Mucosa of descending colon (tissue), 3 donors: ENCODE measurements at regions not wholly inside any gene's neighbourhood (a gene's known extent, or its start where the extent isn't known, plus 50 kb on each side); places are given as distances from the start of the nearest gene placed in this dataset.
"Not testable (repeated sequence)": the region's sequence is repeated elsewhere in the genome, so short reads cannot be mapped to it uniquely, and the experiment has no call there.

Experiments used
- ATAC-seq: fragments of 200-7000 bp; cut with Tn5 transposase; one replicate; pipeline ENCODE4 v1.9.1; 2020; ENCODE audit warnings: mild to moderate bottlenecking, moderate library complexity
- DNase-seq, 3 donors: peaks; one replicate each; pipeline ENCODE4 v3.0.0-alpha.2; 2020
- H3K36me3 ChIP-seq: fragments of 200-600 bp; one replicate; pipeline ENCODE4 v1.8.0; 2021; ENCODE audit warnings: low read depth, mild to moderate bottlenecking
- H3K4me1 ChIP-seq: fragments of 200-600 bp; one replicate; pipeline ENCODE4 v1.8.0; 2021; ENCODE audit warnings: low read depth, mild to moderate bottlenecking
- H3K4me3 ChIP-seq: fragments of 200-600 bp; one replicate; pipeline ENCODE4 v1.8.0; 2021; ENCODE audit warnings: mild to moderate bottlenecking
- H3K9me3 ChIP-seq: fragments of 200-600 bp; one replicate; pipeline ENCODE4 v1.8.0; 2021; ENCODE audit warnings: mild to moderate bottlenecking
- CTCF ChIP-seq: fragments of 200-600 bp; IDR thresholded peaks from one replicate; pipeline ENCODE4 v1.8.0; 2022; ENCODE audit warnings: antibody characterized with exemption, mild to moderate bottlenecking
- intact Hi-C, 2 donors: fragments of 100-400 bp; cut with DNase I in 1 of 2; cut with micrococcal nuclease in 1 of 2; formaldehyde crosslinking; loops; one replicate each; pipeline versions ENCODE4 v1.11.0 to v1.11.1; 2022; cut with DNase I, micrococcal nuclease
- donor health status: DM: no; HTN: no; CAD: no; lungs with moderate emphysema.
- donor health status: DM: no; HTN: no; CAD: no.
- donor health status: DM: no; HTN: yes; CAD: no.

DNA sequence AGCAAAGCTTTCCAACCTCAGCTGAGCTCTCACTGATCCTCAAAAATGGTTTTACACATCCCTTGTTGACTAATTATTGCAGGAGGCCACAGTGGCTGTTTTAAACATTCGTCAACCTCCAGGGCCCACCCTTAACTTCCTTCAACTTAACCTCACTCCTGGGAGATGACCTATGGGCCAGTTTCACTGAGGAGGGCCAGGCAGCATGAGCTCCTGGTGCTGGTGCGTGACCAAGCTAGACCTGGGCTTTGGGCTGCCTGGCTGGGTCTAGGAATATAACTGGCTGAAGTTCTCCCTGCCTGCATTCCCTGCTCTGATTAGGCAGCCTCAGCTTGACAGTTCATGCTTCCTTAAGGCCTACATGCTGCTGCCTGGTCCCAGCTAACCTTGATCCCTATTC, 273.7 kb upstream of the ATP11B start:
- TF ChIP-seq CTCF = no peak
- H3K36me3 ChIP-seq = no peaks in the 10 kb centered on the region
- DNase-seq (no peak), ATAC-seq (no peak)
- H3K9me3 ChIP-seq = no peaks in the 10 kb centered on the region
- intact Hi-C loops = no loop called here
- no peak overlapping the region for H3K4me3 ChIP-seq
- no peaks in the 10 kb centered on the region for H3K4me1 ChIP-seq

DNA sequence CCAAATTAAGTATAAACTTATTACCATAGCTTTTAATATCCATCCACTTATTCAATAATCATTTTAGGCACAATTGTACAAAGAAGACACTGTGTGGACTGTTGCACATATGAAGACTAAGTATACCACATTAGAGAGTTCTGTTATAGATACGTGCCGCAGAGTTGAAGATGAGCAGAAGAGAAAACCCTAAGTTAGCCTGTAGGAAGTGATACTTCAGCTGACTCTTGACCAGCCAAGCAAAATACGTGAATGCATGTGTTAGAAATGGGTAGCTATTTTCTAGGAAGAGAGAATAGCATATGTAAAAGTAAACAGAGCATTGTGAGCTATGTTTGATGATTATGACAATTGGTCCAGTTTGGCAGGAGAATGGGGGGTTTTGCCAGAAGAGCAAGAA, 272.0 kb upstream of the ATP11B start:
- TF ChIP-seq CTCF = no peak
- Histone ChIP-seq H3K4me3 (no peak overlapping the region), H3K9me3 (no peaks in the 10 kb centered on the region), H3K4me1 (no peaks in the 10 kb centered on the region), H3K36me3 (no peaks in the 10 kb centered on the region)
- intact Hi-C loops = no loop called here
- ATAC-seq (no peak), DNase-seq (no peak)

DNA sequence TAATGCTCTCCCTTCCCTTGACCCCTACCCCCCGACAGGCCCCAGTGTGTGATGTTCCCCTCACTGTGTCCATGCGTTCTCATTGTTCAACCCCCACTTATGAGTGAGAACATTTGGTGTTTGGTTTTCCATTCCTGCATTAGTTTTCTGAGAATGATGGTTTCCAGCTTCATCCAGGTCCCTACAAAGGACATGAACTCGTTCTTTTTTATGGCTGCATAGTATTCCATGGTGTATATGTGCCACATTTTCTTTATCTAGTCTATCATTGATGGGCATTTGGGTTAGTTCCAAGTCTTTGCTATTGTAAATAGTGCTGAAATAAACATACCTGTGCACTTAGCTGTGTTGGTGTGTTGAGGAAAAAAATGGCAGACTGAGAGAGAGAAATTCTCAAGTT, 269.9 kb upstream of the ATP11B start:
- H3K36me3 ChIP-seq, ATAC-seq, H3K4me3 ChIP-seq, H3K4me1 ChIP-seq, DNase-seq, intact Hi-C loops, H3K9me3 ChIP-seq: not testable (repeated sequence)

- DNase-seq = no peak
- intact Hi-C loops = no loop called here
- H3K36me3 ChIP-seq = no peaks in the 10 kb centered on the region
- peaks cover 5% of the 10 kb centered on the region for H3K4me1 ChIP-seq
- no peak for TF ChIP-seq CTCF
- H3K4me3 ChIP-seq = no peak overlapping the region
- H3K9me3 ChIP-seq = no peaks in the 10 kb centered on the region
- ATAC-seq = no peak
Measured at GRCh38 chr3:182523836-182524235, 269.5 kb upstream of the ATP11B start.

DNA sequence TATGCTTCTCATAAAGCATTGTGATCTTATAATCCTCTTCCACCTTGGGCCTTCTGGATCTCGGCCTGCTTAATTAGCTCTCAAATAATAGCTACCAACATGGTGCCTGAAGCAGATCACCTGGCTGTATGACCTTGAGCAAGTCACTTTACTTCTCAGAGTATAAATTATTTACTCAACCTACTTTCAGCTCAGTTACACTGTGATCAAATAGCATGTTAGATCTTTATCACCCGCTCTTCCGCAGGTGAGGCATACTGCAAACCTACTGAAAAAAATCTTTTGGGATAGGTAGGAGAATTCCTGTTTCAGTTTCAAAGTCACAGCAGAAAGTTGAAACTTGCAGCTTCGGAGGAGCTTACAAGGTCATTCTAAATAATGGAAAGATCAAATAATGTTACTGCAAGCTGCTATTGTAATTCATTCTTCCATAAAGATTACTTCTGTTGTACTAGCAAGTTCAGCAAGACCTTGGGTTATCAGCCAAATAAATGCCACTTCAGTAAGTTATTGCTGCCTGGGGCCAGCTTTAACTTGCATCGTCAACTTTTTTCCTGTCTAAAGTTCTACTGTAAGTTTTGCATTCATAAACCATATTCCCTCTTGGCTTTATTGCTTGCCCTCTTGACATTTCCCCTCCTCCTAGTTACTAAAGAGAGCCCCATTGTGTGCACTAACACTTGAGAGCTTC, 268.4 kb upstream of the ATP11B start:
- peak; percentile 52 for ATAC-seq
- Histone ChIP-seq H3K4me1 (peaks cover 5% of the 10 kb centered on the region), H3K4me3 (no peak overlapping the region), H3K9me3 (no peaks in the 10 kb centered on the region), H3K36me3 (no peaks in the 10 kb centered on the region)
- DNase-seq = peak in 1 of 3 donors; percentile 7
- intact Hi-C loops = no loop called here
- TF ChIP-seq CTCF = no peak

GRCh38 chr3:182525766-182526374, 267.4 kb upstream of the ATP11B start:
- intact Hi-C loops = no loop called here
- H3K36me3 ChIP-seq = no peaks in the 10 kb centered on the region
- no peak for ATAC-seq

More at GRCh38 chr3:182525766-182526374, 267.4 kb upstream of the ATP11B start:
- H3K4me1 ChIP-seq = peaks cover 5% of the 10 kb centered on the region
- H3K4me3 ChIP-seq = no peak overlapping the region
- DNase-seq = no peak
- TF ChIP-seq CTCF = no peak
- H3K9me3 ChIP-seq = no peaks in the 10 kb centered on the region
